WTC11 (cell line): ENCODE measurements at regions not wholly inside any gene's neighbourhood (a gene's known extent, or its start where the extent isn't known, plus 50 kb on each side); places are given as distances from the start of the nearest gene placed in this dataset.

Experiments used
- SP1 ChIP-seq: sonication (generic); formaldehyde crosslinking; conservative IDR thresholded peaks from 2 replicates; pipeline ENCODE4 v1.8.1; 2022; ENCODE audit warnings: missing genetic modification reagents
- TCF7 ChIP-seq: sonication (generic); formaldehyde crosslinking; IDR thresholded peaks from 2 replicates; pipeline ENCODE4 v1.8.0; 2022; ENCODE audit warnings: mild to moderate bottlenecking, low read depth, missing genetic modification reagents, moderate library complexity
- TF ChIP-seq, protein P1 (sequence below): fragments of 200-600 bp; IDR thresholded peaks from 2 replicates; pipeline ENCODE4 v1.8.0; 2022; ENCODE audit warnings: antibody characterized with exemption

DNA sequence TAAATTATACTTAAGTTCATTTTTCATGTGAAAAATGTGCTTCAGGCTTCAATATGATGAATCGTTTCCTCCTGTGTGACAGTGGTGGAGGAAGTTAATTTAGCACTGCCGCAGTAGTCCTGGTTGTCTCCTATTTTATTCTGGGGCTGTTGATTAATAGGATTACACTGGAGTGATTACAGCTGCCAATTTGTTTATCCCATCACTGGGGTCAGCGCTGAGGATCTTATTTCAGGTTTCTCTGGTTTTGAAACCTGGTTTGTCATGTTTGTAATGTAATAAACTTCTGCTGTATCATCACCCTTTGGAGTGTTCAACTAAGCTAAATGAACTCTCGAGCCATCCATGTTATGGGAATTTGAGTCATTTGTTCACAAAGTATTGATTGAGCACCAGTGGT is 241.7 kb upstream of the KCNN2 start:
- no peak for TF ChIP-seq TCF7
- TF ChIP-seq, protein P1, sequence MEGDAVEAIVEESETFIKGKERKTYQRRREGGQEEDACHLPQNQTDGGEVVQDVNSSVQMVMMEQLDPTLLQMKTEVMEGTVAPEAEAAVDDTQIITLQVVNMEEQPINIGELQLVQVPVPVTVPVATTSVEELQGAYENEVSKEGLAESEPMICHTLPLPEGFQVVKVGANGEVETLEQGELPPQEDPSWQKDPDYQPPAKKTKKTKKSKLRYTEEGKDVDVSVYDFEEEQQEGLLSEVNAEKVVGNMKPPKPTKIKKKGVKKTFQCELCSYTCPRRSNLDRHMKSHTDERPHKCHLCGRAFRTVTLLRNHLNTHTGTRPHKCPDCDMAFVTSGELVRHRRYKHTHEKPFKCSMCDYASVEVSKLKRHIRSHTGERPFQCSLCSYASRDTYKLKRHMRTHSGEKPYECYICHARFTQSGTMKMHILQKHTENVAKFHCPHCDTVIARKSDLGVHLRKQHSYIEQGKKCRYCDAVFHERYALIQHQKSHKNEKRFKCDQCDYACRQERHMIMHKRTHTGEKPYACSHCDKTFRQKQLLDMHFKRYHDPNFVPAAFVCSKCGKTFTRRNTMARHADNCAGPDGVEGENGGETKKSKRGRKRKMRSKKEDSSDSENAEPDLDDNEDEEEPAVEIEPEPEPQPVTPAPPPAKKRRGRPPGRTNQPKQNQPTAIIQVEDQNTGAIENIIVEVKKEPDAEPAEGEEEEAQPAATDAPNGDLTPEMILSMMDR: no peak
- TF ChIP-seq SP1 (CRISPR knock-in tag): no peak
